GM23338 (cell line): ENCODE measurements at regions not wholly inside any gene's neighbourhood (a gene's known extent, or its start where the extent isn't known, plus 50 kb on each side); places are given as distances from the start of the nearest gene placed in this dataset.
"Not testable (repeated sequence)": the region's sequence is repeated elsewhere in the genome, so short reads cannot be mapped to it uniquely, and the experiment has no call there.

Experiments used
- ATAC-seq: fragments of 200-7000 bp; cut with Tn5 transposase; 3 replicates; pipeline ENCODE4 v1.9.1; 2020
- DNase-seq: peaks from one replicate; pipeline ENCODE4 v3.0.0-alpha.2; 2015; ENCODE audit warnings: low spot score
- H2AFZ ChIP-seq: fragments of 200-600 bp; sonication (generic); 2 replicates; pipeline ENCODE4 v1.8.0; 2016; ENCODE audit warnings: antibody characterized with exemption, mild to moderate bottlenecking, moderate library complexity
- H3F3A ChIP-seq: fragments of 200-600 bp; sonication (generic); replicated peaks from 2 replicates; pipeline ENCODE4 v1.8.0; 2017; ENCODE audit warnings: antibody characterized with exemption, mixed run types, low read depth
- H3K27ac ChIP-seq: fragments of 200-600 bp; sonication (generic); 2 replicates; pipeline ENCODE4 v1.6.1; 2016; ENCODE audit warnings: low read depth
- H3K27me3 ChIP-seq: fragments of 200-600 bp; sonication (generic); 2 replicates; pipeline ENCODE4 v1.8.0; 2016; ENCODE audit warnings: mild to moderate bottlenecking, mixed run types, moderate library complexity; ENCODE audit not compliant: insufficient read depth
- H3K36me3 ChIP-seq: fragments of 200-600 bp; sonication (generic); 2 replicates; pipeline ENCODE4 v1.8.0; 2016; ENCODE audit warnings: mild to moderate bottlenecking; ENCODE audit not compliant: insufficient read depth
- H3K4me1 ChIP-seq: fragments of 200-600 bp; sonication (generic); 2 replicates; pipeline ENCODE4 v1.8.0; 2016; ENCODE audit warnings: mild to moderate bottlenecking, moderate library complexity; ENCODE audit not compliant: insufficient read depth
- H3K4me2 ChIP-seq: fragments of 200-600 bp; sonication (generic); 2 replicates; pipeline ENCODE4 v1.7.1; 2017; ENCODE audit warnings: mixed run types
- H3K4me3 ChIP-seq: fragments of 200-600 bp; sonication (generic); 2 replicates; pipeline ENCODE4 v1.6.1; 2016; ENCODE audit warnings: mixed run types
- H3K79me2 ChIP-seq: fragments of 200-600 bp; sonication (generic); replicated peaks from 2 replicates; pipeline ENCODE4 v1.8.0; 2017; ENCODE audit warnings: mild to moderate bottlenecking; ENCODE audit not compliant: insufficient read depth
- H3K9me2 ChIP-seq: fragments of 200-600 bp; sonication (generic); 2 replicates; pipeline ENCODE4 v1.8.0; 2017; ENCODE audit not compliant: insufficient read depth
- H4K20me1 ChIP-seq: fragments of 200-600 bp; sonication (generic); replicated peaks from 2 replicates; pipeline ENCODE4 v1.8.0; 2017; ENCODE audit warnings: mild to moderate bottlenecking; ENCODE audit not compliant: insufficient read depth
- H3K27ac Mint-ChIP-seq: 2 replicates; pipeline ENCODE4 v1.8.0; 2020; ENCODE audit warnings: inconsistent platforms, mild to moderate bottlenecking, moderate library complexity, mixed read lengths
- H3K27me3 Mint-ChIP-seq: 3 replicates; pipeline ENCODE4 v1.8.0; 2022; ENCODE audit warnings: low read depth, mild to moderate bottlenecking, moderate library complexity, mixed read lengths, inconsistent platforms; ENCODE audit not compliant: insufficient read depth, poor library complexity
- H3K36me3 Mint-ChIP-seq: 3 replicates; pipeline ENCODE4 v1.8.0; 2021; ENCODE audit warnings: low read depth, mild to moderate bottlenecking, inconsistent platforms, moderate library complexity, mixed read lengths
- H3K4me1 Mint-ChIP-seq: 3 replicates; pipeline ENCODE4 v1.8.0; 2020; ENCODE audit warnings: mild to moderate bottlenecking, inconsistent platforms, mixed read lengths
- H3K4me3 Mint-ChIP-seq: 3 replicates; pipeline ENCODE4 v1.8.0; 2021; ENCODE audit warnings: moderate library complexity, mild to moderate bottlenecking, inconsistent platforms, mixed read lengths
- H3K9me3 Mint-ChIP-seq: 3 replicates; pipeline ENCODE4 v1.8.0; 2020; ENCODE audit warnings: moderate library complexity, mild to moderate bottlenecking, inconsistent platforms, mixed read lengths
- CREB1 ChIP-seq: fragments of 250-450 bp; sonication (Bioruptor Pico); IDR thresholded peaks from 2 replicates; pipeline ENCODE4 v1.5.0; 2020; ENCODE audit warnings: low read depth, mild to moderate bottlenecking, moderate library complexity
- JUNB ChIP-seq: IDR thresholded peaks from one replicate; pipeline ENCODE4 v1.6.1; 2016; ENCODE audit warnings: antibody characterized with exemption; ENCODE audit not compliant: unreplicated experiment
- REST ChIP-seq: IDR thresholded peaks from one replicate; pipeline ENCODE4 v1.6.1; 2018; ENCODE audit warnings: antibody characterized with exemption; ENCODE audit not compliant: unreplicated experiment
- ZNF114 ChIP-seq: fragments of 250-450 bp; sonication (Bioruptor Pico); IDR thresholded peaks from 2 replicates; pipeline ENCODE4 v1.5.0; 2020; ENCODE audit warnings: mild to moderate bottlenecking, moderate library complexity
- TF ChIP-seq, protein P1 (sequence below): fragments of 250-450 bp; sonication (Bioruptor Pico); IDR thresholded peaks from 2 replicates; pipeline ENCODE4 v1.5.0; 2020; ENCODE audit warnings: mild to moderate bottlenecking, moderate library complexity

GRCh38 chr2:122083256-122084048 lies 328.0 kb downstream of the TSN start:
- ATAC-seq (no peak), DNase-seq (no peak)
- peak overlapping the region; percentile 43; the same call in 1 of the 2 replicates for H2AFZ ChIP-seq
- H3K4me3 ChIP-seq, result no peak overlapping the region
- no peaks in the 10 kb centered on the region for H4K20me1 ChIP-seq
- Mint-ChIP-seq H3K4me1 (peaks cover 10% of the 10 kb centered on the region), H3K36me3 (no peaks in the 10 kb centered on the region), H3K9me3 (no peaks in the 10 kb centered on the region; the same call in 2 of the 3 replicates), H3K27me3 (peaks cover 2% of the 10 kb centered on the region), H3K27ac (no peak overlapping the region), H3K4me3 (no peak overlapping the region)
- H3K36me3 ChIP-seq, result no peaks in the 10 kb centered on the region
- no peaks in the 10 kb centered on the region for H3F3A ChIP-seq
- TF ChIP-seq JUNB (no peak), ZNF114 (CRISPR knock-in tag) (no peak), REST (no peak), CREB1 (CRISPR knock-in tag) (no peak)
- TF ChIP-seq, protein P1, sequence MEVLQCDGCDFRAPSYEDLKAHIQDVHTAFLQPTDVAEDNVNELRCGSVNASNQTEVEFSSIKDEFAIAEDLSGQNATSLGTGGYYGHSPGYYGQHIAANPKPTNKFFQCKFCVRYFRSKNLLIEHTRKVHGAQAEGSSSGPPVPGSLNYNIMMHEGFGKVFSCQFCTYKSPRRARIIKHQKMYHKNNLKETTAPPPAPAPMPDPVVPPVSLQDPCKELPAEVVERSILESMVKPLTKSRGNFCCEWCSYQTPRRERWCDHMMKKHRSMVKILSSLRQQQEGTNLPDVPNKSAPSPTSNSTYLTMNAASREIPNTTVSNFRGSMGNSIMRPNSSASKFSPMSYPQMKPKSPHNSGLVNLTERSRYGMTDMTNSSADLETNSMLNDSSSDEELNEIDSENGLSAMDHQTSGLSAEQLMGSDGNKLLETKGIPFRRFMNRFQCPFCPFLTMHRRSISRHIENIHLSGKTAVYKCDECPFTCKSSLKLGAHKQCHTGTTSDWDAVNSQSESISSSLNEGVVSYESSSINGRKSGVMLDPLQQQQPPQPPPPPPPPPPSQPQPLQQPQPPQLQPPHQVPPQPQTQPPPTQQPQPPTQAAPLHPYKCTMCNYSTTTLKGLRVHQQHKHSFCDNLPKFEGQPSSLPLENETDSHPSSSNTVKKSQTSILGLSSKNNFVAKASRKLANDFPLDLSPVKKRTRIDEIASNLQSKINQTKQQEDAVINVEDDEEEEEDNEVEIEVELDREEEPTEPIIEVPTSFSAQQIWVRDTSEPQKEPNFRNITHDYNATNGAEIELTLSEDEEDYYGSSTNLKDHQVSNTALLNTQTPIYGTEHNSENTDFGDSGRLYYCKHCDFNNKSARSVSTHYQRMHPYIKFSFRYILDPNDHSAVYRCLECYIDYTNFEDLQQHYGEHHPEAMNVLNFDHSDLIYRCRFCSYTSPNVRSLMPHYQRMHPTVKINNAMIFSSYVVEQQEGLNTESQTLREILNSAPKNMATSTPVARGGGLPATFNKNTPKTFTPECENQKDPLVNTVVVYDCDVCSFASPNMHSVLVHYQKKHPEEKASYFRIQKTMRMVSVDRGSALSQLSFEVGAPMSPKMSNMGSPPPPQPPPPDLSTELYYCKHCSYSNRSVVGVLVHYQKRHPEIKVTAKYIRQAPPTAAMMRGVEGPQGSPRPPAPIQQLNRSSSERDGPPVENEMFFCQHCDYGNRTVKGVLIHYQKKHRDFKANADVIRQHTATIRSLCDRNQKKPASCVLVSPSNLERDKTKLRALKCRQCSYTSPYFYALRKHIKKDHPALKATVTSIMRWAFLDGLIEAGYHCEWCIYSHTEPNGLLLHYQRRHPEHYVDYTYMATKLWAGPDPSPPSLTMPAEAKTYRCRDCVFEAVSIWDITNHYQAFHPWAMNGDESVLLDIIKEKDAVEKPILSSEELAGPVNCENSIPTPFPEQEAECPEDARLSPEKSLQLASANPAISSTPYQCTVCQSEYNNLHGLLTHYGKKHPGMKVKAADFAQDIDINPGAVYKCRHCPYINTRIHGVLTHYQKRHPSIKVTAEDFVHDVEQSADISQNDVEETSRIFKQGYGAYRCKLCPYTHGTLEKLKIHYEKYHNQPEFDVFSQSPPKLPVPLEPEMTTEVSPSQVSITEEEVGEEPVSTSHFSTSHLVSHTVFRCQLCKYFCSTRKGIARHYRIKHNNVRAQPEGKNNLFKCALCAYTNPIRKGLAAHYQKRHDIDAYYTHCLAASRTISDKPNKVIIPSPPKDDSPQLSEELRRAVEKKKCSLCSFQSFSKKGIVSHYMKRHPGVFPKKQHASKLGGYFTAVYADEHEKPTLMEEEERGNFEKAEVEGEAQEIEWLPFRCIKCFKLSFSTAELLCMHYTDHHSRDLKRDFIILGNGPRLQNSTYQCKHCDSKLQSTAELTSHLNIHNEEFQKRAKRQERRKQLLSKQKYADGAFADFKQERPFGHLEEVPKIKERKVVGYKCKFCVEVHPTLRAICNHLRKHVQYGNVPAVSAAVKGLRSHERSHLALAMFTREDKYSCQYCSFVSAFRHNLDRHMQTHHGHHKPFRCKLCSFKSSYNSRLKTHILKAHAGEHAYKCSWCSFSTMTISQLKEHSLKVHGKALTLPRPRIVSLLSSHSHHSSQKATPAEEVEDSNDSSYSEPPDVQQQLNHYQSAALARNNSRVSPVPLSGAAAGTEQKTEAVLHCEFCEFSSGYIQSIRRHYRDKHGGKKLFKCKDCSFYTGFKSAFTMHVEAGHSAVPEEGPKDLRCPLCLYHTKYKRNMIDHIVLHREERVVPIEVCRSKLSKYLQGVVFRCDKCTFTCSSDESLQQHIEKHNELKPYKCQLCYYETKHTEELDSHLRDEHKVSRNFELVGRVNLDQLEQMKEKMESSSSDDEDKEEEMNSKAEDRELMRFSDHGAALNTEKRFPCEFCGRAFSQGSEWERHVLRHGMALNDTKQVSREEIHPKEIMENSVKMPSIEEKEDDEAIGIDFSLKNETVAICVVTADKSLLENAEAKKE (CRISPR knock-in tag), result no peak
- peaks cover 12% of the 10 kb centered on the region; the same call in 1 of the 2 replicates for H3K4me1 ChIP-seq
- H3K9me2 ChIP-seq, result peaks cover 2% of the 10 kb centered on the region; the same call in 1 of the 2 replicates
- no peaks in the 10 kb centered on the region for H3K79me2 ChIP-seq
- H3K4me2 ChIP-seq, result no peak overlapping the region
- no peak overlapping the region for H3K27ac ChIP-seq
- no peaks in the 10 kb centered on the region for H3K27me3 ChIP-seq

DNA sequence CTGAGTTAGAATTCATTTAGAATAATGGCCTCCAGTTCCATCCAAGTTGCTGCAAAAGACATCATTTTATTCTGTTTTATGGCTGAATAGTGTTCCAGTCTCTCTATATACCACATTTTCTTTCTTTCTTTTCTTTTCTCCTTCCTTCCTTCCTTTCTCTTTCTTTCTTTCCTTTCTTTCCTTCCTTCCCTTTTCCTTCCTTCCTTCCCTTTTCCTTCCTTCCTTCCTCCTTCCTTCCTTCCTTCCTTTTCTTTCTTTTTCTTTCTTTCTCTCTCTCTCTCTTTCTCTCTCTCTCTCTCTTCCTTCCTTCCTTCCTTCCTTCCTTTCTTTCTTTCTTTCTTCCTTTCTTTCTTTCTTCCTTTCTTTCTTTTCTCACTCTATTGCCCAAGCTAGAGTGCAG lies 330.2 kb downstream of the TSN start:
- peaks cover 10% of the 10 kb centered on the region for H3K4me1 Mint-ChIP-seq
- not testable (repeated sequence) for H3K4me2 ChIP-seq, H4K20me1 ChIP-seq, H3K79me2 ChIP-seq, H3K9me3 Mint-ChIP-seq, ATAC-seq, H3K27me3 ChIP-seq, H3K4me3 Mint-ChIP-seq, H3F3A ChIP-seq, H3K27ac Mint-ChIP-seq, H3K27me3 Mint-ChIP-seq, H2AFZ ChIP-seq, H3K36me3 ChIP-seq, DNase-seq, H3K27ac ChIP-seq, H3K36me3 Mint-ChIP-seq, H3K9me2 ChIP-seq, H3K4me3 ChIP-seq
- peaks cover 12% of the 10 kb centered on the region; the same call in 1 of the 2 replicates for H3K4me1 ChIP-seq
